ENCODE measurements at regions not wholly inside any gene's neighbourhood (a gene's known extent, or its start where the extent isn't known, plus 50 kb on each side); places are given as distances from the start of the nearest gene placed in this dataset.

GRCh38 chr1:175863299-175864050 lies 120.1 kb upstream of the TNR start (continued):
- no peak for TF ChIP-seq ZNF48 (tag by site-specific recombination; IDR thresholded peaks at IDR 0.05)

GRCh38 chr1:175862408-175862807 lies 119.0 kb upstream of the TNR start:
- ChIA-PET CTCF (interaction anchor here (0.5 kb wide), 1 partner anchor 17 kb away, joined by 3 read pairs; no protein-coding TSS in a partner anchor), POLR2A (no interaction called here)
- no peak for TF ChIP-seq ZNF830 (tag by site-specific recombination; IDR thresholded peaks at IDR 0.05; ENCODE audit: low read depth)
- no peak for TF ChIP-seq ZNF747 (tag by site-specific recombination; IDR thresholded peaks at IDR 0.05)
- TF ChIP-seq ZNF157 (tag by site-specific recombination; IDR thresholded peaks at IDR 0.05), result no peak
- no peak for TF ChIP-seq ZNF16 (tag by site-specific recombination; IDR thresholded peaks at IDR 0.05; ENCODE audit: low read depth)
- no peak for TF ChIP-seq ZNF776 (tag by site-specific recombination; IDR thresholded peaks at IDR 0.05; ENCODE audit: borderline replicate concordance)
- no peak for TF ChIP-seq TRIM28 (IDR thresholded peaks at IDR 0.05; ENCODE audit: borderline replicate concordance, low read length)
- TF ChIP-seq HOXD13 (CRISPR knock-in tag; IDR thresholded peaks at IDR 0.05; ENCODE audit: borderline replicate concordance), result no peak
- no peak for TF ChIP-seq HOXC10 (CRISPR knock-in tag; IDR thresholded peaks at IDR 0.05)
- Histone ChIP-seq H3K36me3 (ENCODE audit: control insufficient read depth in 2 of 2, insufficient read depth in 1 of 2, low read length in 2 of 2) (no peaks in the 10 kb centered on the region), H3K4me3 (ENCODE audit: low read depth, low read length) (no peak overlapping the region), H3K27ac (ENCODE audit: extremely low read depth, low read depth, low read length) (no peak overlapping the region), H3K4me1 (ENCODE audit: control insufficient read depth, insufficient read depth, low read length) (no peaks in the 10 kb centered on the region), H3K9me3 (ENCODE audit: control insufficient read depth, insufficient read depth, low read depth, low read length) (no peaks in the 10 kb centered on the region)

- H3K4me1 ChIP-seq (ENCODE audit: control insufficient read depth, insufficient read depth, low read length), result no peaks in the 10 kb centered on the region
- H3K27ac ChIP-seq (ENCODE audit: extremely low read depth, low read depth, low read length), result no peak overlapping the region
- CTCF ChIA-PET, result no interaction called here
- TF ChIP-seq ZNF26 (tag by site-specific recombination; IDR thresholded peaks at IDR 0.05) (no peak), ZNF645 (tag by site-specific recombination; IDR thresholded peaks at IDR 0.05) (no peak), ZNF214 (tag by site-specific recombination; IDR thresholded peaks at IDR 0.05; ENCODE audit: borderline replicate concordance) (no peak), ZNF473 (tag by site-specific recombination; IDR thresholded peaks at IDR 0.05) (no peak)
- no peaks in the 10 kb centered on the region for H3K36me3 ChIP-seq (ENCODE audit: control insufficient read depth in 2 of 2, insufficient read depth in 1 of 2, low read length in 2 of 2)
- POLR2A ChIA-PET, result no interaction called here
- H3K4me3 ChIP-seq (ENCODE audit: low read depth, low read length), result no peak overlapping the region
- H3K9me3 ChIP-seq (ENCODE audit: control insufficient read depth, insufficient read depth, low read depth, low read length), result no peaks in the 10 kb centered on the region
These were observed 118.4 kb upstream of the TNR start for GRCh38 chr1:175861626-175862367.

GRCh38 chr1:175857756-175858155 lies 114.4 kb upstream of the TNR start:
- TF ChIP-seq YY1 (tag by site-specific recombination; IDR thresholded peaks at IDR 0.05) (no peak), TSHZ1 (tag by site-specific recombination; IDR thresholded peaks at IDR 0.05; ENCODE audit: borderline replicate concordance) (no peak), ZSCAN16 (tag by site-specific recombination; IDR thresholded peaks at IDR 0.05) (no peak), FEZF1 (tag by site-specific recombination; IDR thresholded peaks at IDR 0.05) (no peak), GFI1B (tag by site-specific recombination; IDR thresholded peaks at IDR 0.05) (no peak)
- H3K27ac ChIP-seq (ENCODE audit: extremely low read depth, low read depth, low read length), result no peak overlapping the region
- no peak overlapping the region for H3K4me3 ChIP-seq (ENCODE audit: low read depth, low read length)
- no peaks in the 10 kb centered on the region for H3K9me3 ChIP-seq (ENCODE audit: control insufficient read depth, insufficient read depth, low read depth, low read length)
- H3K36me3 ChIP-seq (ENCODE audit: control insufficient read depth in 2 of 2, insufficient read depth in 1 of 2, low read length in 2 of 2), result no peaks in the 10 kb centered on the region
- CTCF ChIA-PET, result no interaction called here
- no peaks in the 10 kb centered on the region for H3K4me1 ChIP-seq (ENCODE audit: control insufficient read depth, insufficient read depth, low read length)
- POLR2A ChIA-PET, result interaction anchor here (0.5 kb wide), 1 partner anchor 455 kb away, joined by 5 read pairs; no protein-coding TSS in a partner anchor
